HepG2 (cell line): ENCODE measurements at regions not wholly inside any gene's neighbourhood (a gene's known extent, or its start where the extent isn't known, plus 50 kb on each side); places are given as distances from the start of the nearest gene placed in this dataset.

Experiments used
- ATAC-seq: fragments of 200-7000 bp; cut with Tn5 transposase; 3 replicates; pipeline ENCODE4 v1.9.1; 2020; ENCODE audit warnings: mild to moderate bottlenecking, moderate library complexity
- BruUV-seq: library from RNA; stranded (reverse); fragments of 400-500 nt; replicated peaks from 2 replicates; lab custom pipeline; 2021; lab: Mats Ljungman, UMichigan
- CTCF ChIA-PET: fragments of 300-600 bp; formaldehyde crosslinking; extraction: SDS; loops from one replicate; lab custom pipeline; 2021; ENCODE audit warnings: low total read pairs, inconsistent platforms, low intra/inter-chr PET ratio; lab: Yijun Ruan, JAX
- POLR2A ChIA-PET: fragments of 350-600 bp; sonication (Branson Sonifier 250); formaldehyde crosslinking; loops from one replicate; lab custom pipeline; 2020; ENCODE audit warnings: antibody characterized with exemption, inconsistent platforms; lab: Yijun Ruan, JAX
- DNase-seq: peaks from one replicate; pipeline ENCODE4 v3.0.0-alpha.2; 2015; ENCODE audit warnings: low spot score
- FAIRE-seq: peaks from 3 replicates; lab custom pipeline; 2011; peaks lifted over from hg19 to GRCh38; lab: Jason Lieb, UNC
- H2AFZ ChIP-seq: one replicate; pipeline ENCODE4 v1.6.1; 2011; ENCODE audit warnings: low read length, inconsistent platforms
- H3K27ac ChIP-seq: fragments of 300-600 bp; 3 replicates; pipeline ENCODE4 v1.8.0; 2011; ENCODE audit warnings: mixed run types, mild to moderate bottlenecking, mixed read lengths, low read length, inconsistent platforms; ENCODE audit not compliant: insufficient read depth; ENCODE audit errors: extremely low read length
- H3K27me3 ChIP-seq, 2 experiments: fragments of 200-600 bp in 1 of 2; 2 replicates in 1 of 2; 3 replicates in 1 of 2; pipeline versions ENCODE4 v1.6.0 to v1.8.0; 2011; ENCODE audit warnings: low read length in 2 of 2, mild to moderate bottlenecking in 2 of 2, moderate library complexity in 2 of 2, inconsistent platforms in 1 of 2; ENCODE audit not compliant: insufficient read depth in 2 of 2, control insufficient read depth in 1 of 2
- H3K36me3 ChIP-seq, 2 experiments: fragments of 200-600 bp in 1 of 2; replicated peaks in 1 of 2; 2 replicates in 1 of 2; 3 replicates in 1 of 2; pipeline versions ENCODE4 v1.5.1 to v1.8.0; 2011; ENCODE audit warnings: low read length in 2 of 2, inconsistent platforms in 1 of 2; ENCODE audit not compliant: insufficient read depth in 2 of 2, control insufficient read depth in 1 of 2
- H3K4me1 ChIP-seq: 2 replicates; pipeline ENCODE4 v1.5.1; 2012; ENCODE audit warnings: low read length, inconsistent platforms; ENCODE audit not compliant: insufficient read depth
- H3K4me2 ChIP-seq: 2 replicates; pipeline ENCODE4 v1.6.0; 2011; ENCODE audit warnings: low read depth, low read length, inconsistent platforms
- H3K4me3 ChIP-seq, 3 experiments: fragments of 200-600 bp in 1 of 3; sonication (generic), shearing (Covaris generic) in 1 of 3; replicated peaks in 1 of 3; 2 replicates each; pipeline ENCODE4 v1.5.1; 2011 to 2016; ENCODE audit warnings: low read length in 3 of 3, inconsistent platforms in 2 of 3, low read depth in 2 of 3, mild to moderate bottlenecking in 2 of 3, control low read depth in 1 of 3, mixed read lengths in 1 of 3; ENCODE audit not compliant: insufficient read depth in 1 of 3
- H3K79me2 ChIP-seq: one replicate; pipeline ENCODE4 v1.6.1; 2011; ENCODE audit warnings: low read length, inconsistent platforms; ENCODE audit not compliant: insufficient read depth
- H3K9ac ChIP-seq: 2 replicates; pipeline ENCODE4 v1.6.0; 2011; ENCODE audit warnings: mild to moderate bottlenecking, low read depth, low read length, inconsistent platforms; ENCODE audit not compliant: insufficient read depth
- H3K9me3 ChIP-seq: 2 replicates; pipeline ENCODE4 v1.5.1; 2012; ENCODE audit warnings: mild to moderate bottlenecking, low read length
- H4K20me1 ChIP-seq: 2 replicates; pipeline ENCODE4 v1.6.0; 2011; ENCODE audit warnings: inconsistent platforms, mild to moderate bottlenecking, low read length, moderate library complexity; ENCODE audit not compliant: insufficient read depth
- ADNP ChIP-seq: sonication (generic); formaldehyde crosslinking; IDR thresholded peaks from 2 replicates; pipeline ENCODE4 v1.4.0; 2020; ENCODE audit warnings: missing genetic modification reagents
- EP300 ChIP-seq, 3 experiments: sonication (generic) in 1 of 3; formaldehyde crosslinking in 1 of 3; IDR thresholded peaks; 2 replicates each; pipeline versions ENCODE4 v1.5.1 to v1.6.1; 2011 to 2020; ENCODE audit warnings: low read depth in 2 of 3, low read length in 2 of 3, borderline replicate concordance in 1 of 3, improper control_type of control experiment in 1 of 3, mild to moderate bottlenecking in 1 of 3, missing genetic modification reagents in 1 of 3, moderate library complexity in 1 of 3
- FOSL2 ChIP-seq: sonication (generic); formaldehyde crosslinking; IDR thresholded peaks from 2 replicates; pipeline ENCODE4 v1.4.0; 2020; ENCODE audit warnings: missing genetic modification reagents
- GPN1 ChIP-seq: sonication (generic); formaldehyde crosslinking; IDR thresholded peaks from 2 replicates; pipeline ENCODE4 v1.5.1; 2020; ENCODE audit warnings: missing genetic modification reagents, borderline replicate concordance
- MAFF ChIP-seq: IDR thresholded peaks from 2 replicates; pipeline ENCODE4 v1.6.1; 2011; ENCODE audit warnings: low read depth, low read length, improper control_type of control experiment
- SIN3A ChIP-seq: IDR thresholded peaks from 2 replicates; pipeline ENCODE4 v1.6.1; 2011; ENCODE audit warnings: low read depth, mild to moderate bottlenecking, control low read depth, low read length, borderline replicate concordance
- SNAI1 ChIP-seq: sonication (generic); formaldehyde crosslinking; IDR thresholded peaks from 2 replicates; pipeline ENCODE4 v1.5.0; 2020; ENCODE audit warnings: mild to moderate bottlenecking, missing genetic modification reagents, borderline replicate concordance
- SRSF9 ChIP-seq: fragments of 200-400 bp; formaldehyde crosslinking; IDR thresholded peaks from 2 replicates; pipeline ENCODE4 v1.6.1; 2018; ENCODE audit warnings: borderline replicate concordance, mild to moderate bottlenecking, low read depth, low read length; ENCODE audit not compliant: insufficient read depth, poor library complexity, severe bottlenecking
- TBX3 ChIP-seq: fragments of 450-650 bp; IDR thresholded peaks from 2 replicates; pipeline ENCODE4 v1.6.1; 2017; ENCODE audit warnings: antibody characterized with exemption, mild to moderate bottlenecking, inconsistent platforms, borderline replicate concordance
- ZNF124 ChIP-seq: sonication (generic); formaldehyde crosslinking; IDR thresholded peaks from 2 replicates; pipeline ENCODE4 v1.4.0; 2020; ENCODE audit warnings: missing genetic modification reagents
- ZNF292 ChIP-seq: sonication (generic); formaldehyde crosslinking; IDR thresholded peaks from 2 replicates; pipeline ENCODE4 v1.8.1; 2022; ENCODE audit warnings: mild to moderate bottlenecking, low read depth, missing genetic modification reagents, borderline replicate concordance
- ZNF839 ChIP-seq: sonication (generic); formaldehyde crosslinking; IDR thresholded peaks from 2 replicates; pipeline ENCODE4 v1.4.0; 2020; ENCODE audit warnings: missing genetic modification reagents, mild to moderate bottlenecking, borderline replicate concordance
- WGBS: methylation state at CpG from one replicate; pipeline ENCODE4 v1.1.6; 2017; ENCODE audit warnings: low lambda C conversion rate; 5-methylcytosine and 5-hydroxymethylcytosine counted together
- in situ Hi-C: cut with HindIII; loops from 2 replicates; pipeline ENCODE4 v1.10.0; 2017; ENCODE audit warnings: low pct_unique_long_range_greater_than_20kb; ENCODE audit not compliant: extremely low pct_ligation_motif_present
- intact Hi-C: fragments of 100-400 bp; cut with micrococcal nuclease; formaldehyde crosslinking; loops from one replicate; pipeline ENCODE4 v1.10.0; 2022; ENCODE audit not compliant: unreplicated experiment
- TF ChIP-seq, protein P1 (sequence below): sonication (generic); formaldehyde crosslinking; IDR thresholded peaks from 2 replicates; pipeline ENCODE4 v1.4.0; 2020; ENCODE audit warnings: missing genetic modification reagents, low read depth, mild to moderate bottlenecking, borderline replicate concordance
- TF ChIP-seq, protein P2 (sequence below): IDR thresholded peaks from 2 replicates; pipeline ENCODE4 v1.6.1; 2016; ENCODE audit warnings: low read depth, control low read depth

DNA sequence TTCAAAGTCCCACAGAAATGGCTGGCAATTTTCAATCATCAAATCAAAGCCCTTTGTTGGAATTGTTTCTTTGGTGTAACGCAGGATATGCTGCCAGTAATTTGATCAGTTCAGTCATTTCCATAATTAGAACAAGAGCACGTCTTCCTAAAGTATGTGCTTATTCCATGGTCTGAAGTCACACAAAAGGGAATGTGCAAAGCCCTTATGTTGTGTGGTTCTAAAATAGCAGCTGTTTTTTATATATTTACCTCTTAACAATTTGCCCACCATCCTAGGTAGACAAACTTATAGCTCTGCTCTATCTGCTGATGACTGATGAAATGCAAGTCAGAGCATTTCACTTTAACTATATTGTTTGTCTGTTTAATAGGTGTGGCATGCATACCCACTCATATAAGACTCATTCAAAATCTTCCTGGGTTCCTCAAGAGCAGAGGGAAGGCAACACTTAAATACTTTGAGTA is 176.1 kb upstream of the SLC38A2 start:
- no peak overlapping the region for H3K4me3 ChIP-seq
- no peak for TF ChIP-seq TBX3
- no peak overlapping the region for H3K4me2 ChIP-seq
- 100% methylated on average over 2 of the region's 2 CpGs for whole genome bisulfite sequencing
- no peak for DNase-seq
- no peaks in the 10 kb centered on the region for H3K79me2 ChIP-seq
- intact Hi-C loops = no loop called here
- BruUV-seq = no TSS peak
- no peak overlapping the region for H3K27ac ChIP-seq
- no peaks in the 10 kb centered on the region for H4K20me1 ChIP-seq
- H3K27me3 ChIP-seq = no peaks in the 10 kb centered on the region
- H3K9ac ChIP-seq = no peak overlapping the region
- FAIRE-seq = no peak
- in situ Hi-C loops = no loop called here
- CTCF ChIA-PET = no interaction called here
- no peak for ATAC-seq
- H3K36me3 ChIP-seq = no peaks in the 10 kb centered on the region
- H3K9me3 ChIP-seq = peaks cover 4% of the 10 kb centered on the region; the same call in 1 of the 2 replicates
- H3K4me1 ChIP-seq = peaks cover 20% of the 10 kb centered on the region; the same call in 1 of the 2 replicates
- POLR2A ChIA-PET = interaction anchor here (1.1 kb wide), 1 partner anchor 24 kb away, joined by 3 read pairs; no protein-coding TSS in a partner anchor
- no peak overlapping the region for H2AFZ ChIP-seq

DNA sequence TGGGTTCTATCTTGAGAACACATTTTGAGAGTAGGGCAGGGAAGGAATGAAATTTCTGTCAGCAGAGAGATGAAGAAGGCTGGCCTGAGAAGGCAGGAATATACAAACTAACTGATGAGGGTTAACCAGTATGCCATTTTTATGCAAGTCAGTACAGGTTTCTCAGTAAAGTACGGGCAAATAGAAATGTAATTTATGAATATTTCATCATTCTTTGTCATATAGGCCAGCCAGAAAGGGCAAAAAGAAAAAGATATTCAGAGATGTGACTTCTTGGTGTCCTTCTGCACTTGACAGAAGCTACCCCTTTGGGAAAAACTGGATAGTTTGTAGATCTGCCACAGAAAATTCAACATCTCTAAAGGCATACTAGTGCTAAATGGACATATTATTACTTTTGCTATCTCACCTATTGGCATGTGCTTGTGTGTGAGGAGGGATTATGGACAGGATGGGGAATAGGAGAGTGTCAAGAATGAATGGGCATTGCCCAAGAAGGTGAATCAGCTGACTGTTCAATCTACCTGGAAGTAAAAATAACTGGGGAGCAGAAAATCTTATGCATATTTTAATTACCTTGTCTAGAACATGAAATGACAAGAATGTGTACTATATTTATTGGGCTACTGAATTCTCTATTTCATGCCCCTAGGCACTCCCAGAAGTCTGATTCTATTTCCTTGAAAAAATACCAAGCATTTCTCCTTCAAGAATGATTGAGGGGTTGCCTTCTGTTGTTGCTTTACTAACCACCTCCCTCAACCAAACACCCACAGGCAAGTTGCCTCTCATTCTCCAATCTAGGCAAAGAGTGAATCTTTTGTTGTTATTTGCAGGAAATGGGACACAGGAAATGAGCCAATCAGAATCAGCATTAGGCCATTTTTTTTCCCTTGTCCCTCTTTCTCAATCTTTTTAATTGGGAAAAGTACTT is 175.1 kb upstream of the SLC38A2 start:
- in situ Hi-C loops (no loop called here), intact Hi-C loops (no loop called here)
- FAIRE-seq (no peak), ATAC-seq (no peak), DNase-seq (no peak)
- Histone ChIP-seq H3K27me3 (no peaks in the 10 kb centered on the region), H3K79me2 (no peaks in the 10 kb centered on the region), H2AFZ (no peak overlapping the region), H3K9me3 (peaks cover 4% of the 10 kb centered on the region; the same call in 1 of the 2 replicates), H3K27ac (no peak overlapping the region), H3K4me2 (no peak overlapping the region), H3K4me1 (peaks cover 30% of the 10 kb centered on the region), H4K20me1 (no peaks in the 10 kb centered on the region), H3K9ac (no peak overlapping the region), H3K36me3 (no peaks in the 10 kb centered on the region), H3K4me3 (no peak overlapping the region)
- CTCF ChIA-PET = no interaction called here
- BruUV-seq = no TSS peak
- 97% methylated on average over 1 of the region's 1 CpG for WGBS
- POLR2A ChIA-PET = no interaction called here
- TF ChIP-seq ZNF292 (CRISPR knock-in tag) (no peak), FOSL2 (CRISPR knock-in tag) (no peak), SNAI1 (CRISPR knock-in tag) (no peak), ZNF839 (CRISPR knock-in tag) (no peak), MAFF (no peak), GPN1 (CRISPR knock-in tag) (no peak), SRSF9 (no peak), ADNP (CRISPR knock-in tag) (no peak), ZNF124 (CRISPR knock-in tag) (no peak), SIN3A (no peak), EP300 (IDR thresholded peaks at IDR 0.05; ENCODE audit: low read depth in 2 of 2, low read length in 2 of 2) (no peak), EP300 (CRISPR knock-in tag; IDR thresholded peaks at IDR 0.05; ENCODE audit: borderline replicate concordance) (no peak)
- TF ChIP-seq, protein P1, sequence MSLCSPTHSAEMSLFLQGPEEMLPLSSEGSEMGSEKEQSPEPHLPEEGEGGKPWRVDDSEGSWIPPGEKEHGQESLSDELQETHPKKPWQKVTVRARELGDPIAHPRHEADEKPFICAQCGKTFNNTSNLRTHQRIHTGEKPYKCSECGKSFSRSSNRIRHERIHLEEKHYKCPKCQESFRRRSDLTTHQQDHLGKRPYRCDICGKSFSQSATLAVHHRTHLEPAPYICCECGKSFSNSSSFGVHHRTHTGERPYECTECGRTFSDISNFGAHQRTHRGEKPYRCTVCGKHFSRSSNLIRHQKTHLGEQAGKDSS = no peak
- TF ChIP-seq, protein P2, sequence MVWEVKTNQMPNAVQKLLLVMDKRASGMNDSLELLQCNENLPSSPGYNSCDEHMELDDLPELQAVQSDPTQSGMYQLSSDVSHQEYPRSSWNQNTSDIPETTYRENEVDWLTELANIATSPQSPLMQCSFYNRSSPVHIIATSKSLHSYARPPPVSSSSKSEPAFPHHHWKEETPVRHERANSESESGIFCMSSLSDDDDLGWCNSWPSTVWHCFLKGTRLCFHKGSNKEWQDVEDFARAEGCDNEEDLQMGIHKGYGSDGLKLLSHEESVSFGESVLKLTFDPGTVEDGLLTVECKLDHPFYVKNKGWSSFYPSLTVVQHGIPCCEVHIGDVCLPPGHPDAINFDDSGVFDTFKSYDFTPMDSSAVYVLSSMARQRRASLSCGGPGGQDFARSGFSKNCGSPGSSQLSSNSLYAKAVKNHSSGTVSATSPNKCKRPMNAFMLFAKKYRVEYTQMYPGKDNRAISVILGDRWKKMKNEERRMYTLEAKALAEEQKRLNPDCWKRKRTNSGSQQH = no peak
